HL-60 (cell line): ENCODE measurements at regions not wholly inside any gene's neighbourhood (a gene's known extent, or its start where the extent isn't known, plus 50 kb on each side); places are given as distances from the start of the nearest gene placed in this dataset.

ENCODE experiments used
- DNase-seq, 2 experiments: peaks; one replicate each; pipeline ENCODE4 v3.0.0-alpha.2; 2010 to 2020; ENCODE audit warnings: low read depth in 1 of 2, low spot score in 1 of 2
- H3K27ac ChIP-seq: fragments of 250-450 bp; sonication (Bioruptor Pico); replicated peaks from 2 replicates; pipeline ENCODE4 v1.5.1; 2020; ENCODE audit warnings: mild to moderate bottlenecking, moderate library complexity
- H3K27me3 ChIP-seq: fragments of 250-450 bp; sonication (Bioruptor Pico); 2 replicates; pipeline ENCODE4 v1.5.1; 2021; ENCODE audit warnings: mild to moderate bottlenecking, moderate library complexity; ENCODE audit not compliant: insufficient read depth, poor library complexity, severe bottlenecking
- H3K4me3 ChIP-seq: replicated peaks from 2 replicates; pipeline ENCODE4 v1.5.1; 2011; ENCODE audit warnings: mild to moderate bottlenecking, control low read depth, low read length; ENCODE audit not compliant: insufficient read depth
- CTCF ChIP-seq: IDR thresholded peaks from one replicate; pipeline ENCODE4 v1.5.1; 2011; ENCODE audit warnings: low read length, control low read depth, inconsistent platforms; ENCODE audit not compliant: insufficient read depth
- GABPA ChIP-seq: IDR thresholded peaks from 2 replicates; pipeline ENCODE4 v1.6.1; 2012; ENCODE audit warnings: low read depth
- POLR2AphosphoS5 ChIP-seq: IDR thresholded peaks from 2 replicates; pipeline ENCODE4 v1.6.1; 2012; ENCODE audit warnings: low read depth
- REST ChIP-seq: IDR thresholded peaks from 2 replicates; pipeline ENCODE4 v1.6.1; 2012; ENCODE audit warnings: low read depth; ENCODE audit not compliant: insufficient replicate concordance
- SPI1 ChIP-seq: IDR thresholded peaks from 2 replicates; pipeline ENCODE4 v1.6.1; 2012; ENCODE audit warnings: low read depth, mild to moderate bottlenecking, borderline replicate concordance

DNA sequence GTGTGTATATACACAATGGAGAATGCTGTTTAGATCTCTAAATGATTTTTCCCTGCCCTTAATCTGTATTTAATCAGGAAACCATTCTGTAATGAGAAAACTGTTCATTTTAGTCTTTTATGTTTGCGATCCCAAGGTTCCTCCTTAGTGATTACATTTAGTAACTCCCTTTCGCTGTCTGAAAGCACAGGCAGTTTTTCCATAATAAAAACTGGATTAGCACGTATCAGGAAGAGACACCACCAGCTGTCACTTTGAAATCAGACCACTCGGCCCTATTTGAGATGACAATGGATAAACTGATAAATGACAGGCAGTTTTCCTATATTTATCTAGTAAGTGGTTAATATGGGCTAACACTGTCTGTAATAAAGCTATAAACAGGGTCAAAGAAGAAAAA is 370.9 kb downstream of the NR4A2 start:
- Histone ChIP-seq H3K27ac (no peak overlapping the region), H3K27me3 (no peaks in the 10 kb centered on the region), H3K4me3 (no peak overlapping the region)
- DNase-seq: no peak
- no peak for TF ChIP-seq SPI1
- no peak for TF ChIP-seq CTCF
- no peak for TF ChIP-seq POLR2AphosphoS5
- no peak for TF ChIP-seq GABPA
- TF ChIP-seq REST: no peak

DNA sequence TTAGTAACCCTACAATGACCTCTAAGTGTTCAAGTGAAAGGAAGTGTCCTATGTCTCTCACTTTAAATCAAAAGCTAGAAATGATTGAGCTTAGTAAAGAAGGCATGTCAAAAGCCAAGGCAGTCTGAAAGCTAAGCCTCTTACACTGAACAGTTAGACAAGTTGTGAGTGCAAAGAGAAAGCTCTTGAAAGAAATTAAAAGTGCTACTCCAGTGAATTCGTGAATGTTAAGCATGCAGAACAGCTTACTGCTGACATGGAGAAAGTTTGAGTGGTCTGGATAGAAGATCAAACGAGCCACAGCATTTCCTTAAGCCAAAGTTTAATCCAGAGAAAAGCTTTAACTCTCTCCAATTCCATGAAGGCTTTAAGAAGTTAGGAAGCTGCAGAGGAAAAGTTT is 373.7 kb downstream of the NR4A2 start:
- Histone ChIP-seq H3K27ac (no peak overlapping the region), H3K4me3 (no peak overlapping the region), H3K27me3 (no peaks in the 10 kb centered on the region)
- TF ChIP-seq CTCF: no peak
- TF ChIP-seq GABPA: no peak
- TF ChIP-seq REST: no peak
- no peak for TF ChIP-seq SPI1
- no peak for TF ChIP-seq POLR2AphosphoS5
- no peak for DNase-seq

- H3K4me3 ChIP-seq: no peak overlapping the region
- TF ChIP-seq REST: no peak
- TF ChIP-seq GABPA: no peak
- no peak for TF ChIP-seq POLR2AphosphoS5
- TF ChIP-seq SPI1: no peak
- TF ChIP-seq CTCF: no peak
- no peak overlapping the region for H3K27ac ChIP-seq
- no peaks in the 10 kb centered on the region for H3K27me3 ChIP-seq
- DNase-seq: no peak
Measured at GRCh38 chr2:155947069-155947468, 385.5 kb downstream of the NR4A2 start.
